Adrenal gland (tissue), 9 donors: ENCODE measurements at regions not wholly inside any gene's neighbourhood (a gene's known extent, or its start where the extent isn't known, plus 50 kb on each side); places are given as distances from the start of the nearest gene placed in this dataset.
"Not testable (repeated sequence)": the region's sequence is repeated elsewhere in the genome, so short reads cannot be mapped to it uniquely, and the experiment has no call there.

Experiments
- DNase-seq, 7 donors: peaks; one replicate each; pipeline ENCODE4 v3.0.0-alpha.2; 2019 to 2020
- H3K27ac ChIP-seq, 5 donors: fragments of 200-600 bp; sonication (generic) in 4 of 5; 1 replicate in 3 of 5; 2 replicates in 2 of 5; pipeline versions ENCODE4 v1.5.1 to v1.8.0; 2016 to 2020; ENCODE audit warnings: mild to moderate bottlenecking in 1 of 5
- H3K27me3 ChIP-seq: fragments of 200-600 bp; 2 replicates; pipeline ENCODE4 v1.8.0; 2021
- H3K36me3 ChIP-seq, 2 donors: fragments of 200-600 bp; replicated peaks in 1 of 2; 1 replicate in 1 of 2; 2 replicates in 1 of 2; pipeline versions ENCODE4 v1.5.1 to v1.8.0; 2018 to 2022
- H3K4me1 ChIP-seq, 2 donors: fragments of 200-600 bp; replicated peaks in 1 of 2; 1 replicate in 1 of 2; 2 replicates in 1 of 2; pipeline versions ENCODE4 v1.5.1 to v1.8.0; 2018 to 2021
- H3K4me3 ChIP-seq, 4 donors: fragments of 200-600 bp; sonication (generic) in 3 of 4; one replicate each; pipeline ENCODE4 v1.5.1; 2016 to 2018
- H3K9me3 ChIP-seq, 3 donors: fragments of 200-600 bp; sonication (generic) in 1 of 3; replicated peaks in 1 of 3; 1 replicate in 2 of 3; 2 replicates in 1 of 3; pipeline versions ENCODE4 v1.5.1 to v1.8.0; 2016 to 2021
- CTCF ChIP-seq, 6 experiments: fragments of 450-650 bp in 4 of 6; fragments of 200-600 bp in 2 of 6; sonication (generic) in 1 of 6; IDR thresholded peaks; 1 replicate in 5 of 6; 2 replicates in 1 of 6; pipeline versions ENCODE4 v1.5.1 to v1.8.0; 2016 to 2021; ENCODE audit warnings: antibody characterized with exemption in 6 of 6, mild to moderate bottlenecking in 2 of 6, moderate library complexity in 1 of 6
- POLR2A ChIP-seq, 2 donors: fragments of 450-650 bp; IDR thresholded peaks; one replicate each; pipeline ENCODE4 v1.6.1; 2017; ENCODE audit warnings: antibody characterized with exemption in 2 of 2, mild to moderate bottlenecking in 2 of 2, moderate library complexity in 1 of 2
- WGBS, 4 donors: extraction: QIAGEN DNeasy Blood & Tissue Kit in 2 of 4; methylation state at CpG; one replicate each; pipeline versions ENCODE4 v1.1.5 to v1.1.7; 2013 to 2017; 5-methylcytosine and 5-hydroxymethylcytosine counted together
- intact Hi-C, 2 donors: fragments of 100-400 bp; cut with DNase I; formaldehyde crosslinking; loops; one replicate each; pipeline versions ENCODE4 v1.14.1 to v1.15.0; 2022 to 2023
- donor health status: healthy with polysubstance abuse.
- donor health status: Bipolar disorder and iron deficiency.
- donor health status: DM: yes; HTN: yes; CAD: no.
- donor health status: DM: no; HTN: no; CAD: no.
- donor health status: DM: no; HTN: no; CAD: no.

GRCh38 chr5:85428426-85428934, 1043.8 kb upstream of the EDIL3 start:
- TF ChIP-seq POLR2A (IDR thresholded peaks at IDR 0.05) (no peak), CTCF (IDR thresholded peaks at IDR 0.05) (no peak)
- WGBS, 4 donors = 40 to 67% (median 50%) methylated on average over 1 of the region's 1 CpG
- Histone ChIP-seq H3K27ac (no peak overlapping the region), H3K9me3 (no peaks in the 10 kb centered on the region), H3K27me3 (no peaks in the 10 kb centered on the region), H3K36me3 (no peaks in the 10 kb centered on the region), H3K4me1 (no peaks in the 10 kb centered on the region), H3K4me3 (no peak overlapping the region)
- intact Hi-C loops = no loop called here
- no peak for DNase-seq

- H3K36me3 ChIP-seq, H3K9me3 ChIP-seq, DNase-seq, H3K4me3 ChIP-seq, H3K27me3 ChIP-seq, H3K27ac ChIP-seq, intact Hi-C loops, H3K4me1 ChIP-seq: not testable (repeated sequence)
- WGBS, 4 donors = 80 to 86% (median 81%) methylated on average over 6 to 7 of the region's 7 CpGs
These were observed 1047.0 kb upstream of the EDIL3 start for GRCh38 chr5:85431726-85432125.

GRCh38 chr5:85441156-85441555, 1056.5 kb upstream of the EDIL3 start:
- TF ChIP-seq POLR2A (IDR thresholded peaks at IDR 0.05) = no peak
- no peak for TF ChIP-seq CTCF (IDR thresholded peaks at IDR 0.05)
- Histone ChIP-seq H3K27me3 (no peaks in the 10 kb centered on the region), H3K27ac (no peak overlapping the region), H3K4me1 (no peaks in the 10 kb centered on the region), H3K36me3 (no peaks in the 10 kb centered on the region), H3K4me3 (no peak overlapping the region), H3K9me3 (no peaks in the 10 kb centered on the region)
- 51 to 59% (median 57%) methylated on average over 3 of the region's 3 CpGs for WGBS, 4 donors
- intact Hi-C loops = no loop called here
- DNase-seq = no peak

- H3K27ac ChIP-seq = no peak overlapping the region
- no peaks in the 10 kb centered on the region for H3K27me3 ChIP-seq
- TF ChIP-seq POLR2A (IDR thresholded peaks at IDR 0.05) = no peak
- no peak for TF ChIP-seq CTCF (IDR thresholded peaks at IDR 0.05)
- H3K4me3 ChIP-seq = no peak overlapping the region
- DNase-seq = no peak
- 85 to 91% (median 87%) methylated on average over 3 of the region's 3 CpGs for WGBS, 4 donors
- H3K4me1 ChIP-seq = no peaks in the 10 kb centered on the region
- no peaks in the 10 kb centered on the region for H3K36me3 ChIP-seq
- H3K9me3 ChIP-seq = no peaks in the 10 kb centered on the region
- intact Hi-C loops = no loop called here
These were observed 1057.2 kb upstream of the EDIL3 start for GRCh38 chr5:85441853-85442252.

- Histone ChIP-seq H3K27me3 (no peaks in the 10 kb centered on the region), H3K4me3 (no peak overlapping the region), H3K27ac (no peak overlapping the region), H3K9me3 (no peaks in the 10 kb centered on the region), H3K4me1 (peaks cover 0 to 6% of the 10 kb centered on the region in 2 donors), H3K36me3 (no peaks in the 10 kb centered on the region)
- intact Hi-C loops = no loop called here
- TF ChIP-seq POLR2A (IDR thresholded peaks at IDR 0.05) = no peak
- no peak for TF ChIP-seq CTCF (IDR thresholded peaks at IDR 0.05)
- DNase-seq = peak in 3 of 7 donors; percentile 16 to 46 (median 33)
- WGBS, 4 donors = 55 to 66% (median 60%) methylated on average over 4 of the region's 4 CpGs
These were observed 1067.8 kb upstream of the EDIL3 start for GRCh38 chr5:85452322-85453025.
